ENCODE measurements at regions not wholly inside any gene's neighbourhood (a gene's known extent, or its start where the extent isn't known, plus 50 kb on each side); places are given as distances from the start of the nearest gene placed in this dataset.

- TF ChIP-seq USF1 (IDR thresholded peaks at IDR 0.05): no peak
- TF ChIP-seq EGR1 (IDR thresholded peaks at IDR 0.05): no peak
- TF ChIP-seq YY1 (IDR thresholded peaks at IDR 0.05; ENCODE audit: low read depth): no peak
- TF ChIP-seq CEBPB (IDR thresholded peaks at IDR 0.05): no peak
- TF ChIP-seq RAD21 (IDR thresholded peaks at IDR 0.05; ENCODE audit: low read depth): no peak
- TF ChIP-seq EP300 (IDR thresholded peaks at IDR 0.05; ENCODE audit: borderline replicate concordance): no peak
- TF ChIP-seq NFIC (IDR thresholded peaks at IDR 0.05): no peak
- TF ChIP-seq TCF12 (IDR thresholded peaks at IDR 0.05; ENCODE audit: low read depth): no peak
- no peak for TF ChIP-seq REST (IDR thresholded peaks at IDR 0.05; ENCODE audit: low read depth)
Observed at GRCh38 chr10:4294271-4294670, 509.3 kb upstream of the KLF6 start.

Measured in Ishikawa (cell line).